B cell (primary cell): ENCODE measurements at regions not wholly inside any gene's neighbourhood (a gene's known extent, or its start where the extent isn't known, plus 50 kb on each side); places are given as distances from the start of the nearest gene placed in this dataset.

ENCODE experiments used
- ATAC-seq: fragments of 200-7000 bp; cut with Tn5 transposase; one replicate; pipeline ENCODE4 v1.10.0; 2021; ENCODE audit warnings: low read depth, mild to moderate bottlenecking, moderate number of reproducible peaks, moderate library complexity
- CTCF ChIA-PET: fragments of 350-600 bp; sonication (Branson Sonifier 250); formaldehyde crosslinking; loops from one replicate; lab custom pipeline; 2021; ENCODE audit warnings: antibody characterized with exemption, inconsistent platforms; lab: Charles Lee
- POLR2A ChIA-PET: fragments of 350-600 bp; sonication (Branson Sonifier 250); formaldehyde crosslinking; loops from one replicate; lab custom pipeline; 2021; ENCODE audit warnings: antibody characterized with exemption; lab: Charles Lee
- DNase-seq: peaks from one replicate; pipeline ENCODE4 v3.0.0; 2013
- H2AFZ ChIP-seq: 2 replicates; pipeline ENCODE4 v1.6.1; 2012; ENCODE audit warnings: mild to moderate bottlenecking, low read depth, low read length; ENCODE audit not compliant: insufficient read depth, poor library complexity, severe bottlenecking
- H3K27ac ChIP-seq, 2 donors: 1 replicate in 1 of 2; 2 replicates in 1 of 2; pipeline ENCODE4 v1.5.1; 2012 to 2013; ENCODE audit warnings: low read length in 2 of 2, mild to moderate bottlenecking in 2 of 2, moderate library complexity in 1 of 2
- H3K27me3 ChIP-seq, 4 experiments: fragments of 200-600 bp in 1 of 4; sonication (generic) in 1 of 4; replicated peaks in 1 of 4; 1 replicate in 2 of 4; 2 replicates in 2 of 4; pipeline versions ENCODE4 v1.6.1 to v1.7.0; 2013 to 2016; ENCODE audit warnings: low read length in 3 of 4, mild to moderate bottlenecking in 2 of 4, mixed read lengths in 1 of 4, moderate library complexity in 1 of 4; ENCODE audit not compliant: insufficient read depth in 4 of 4, control insufficient read depth in 3 of 4; ENCODE audit errors: control extremely low read depth in 1 of 4
- H3K36me3 ChIP-seq, 2 experiments: replicated peaks in 1 of 2; 1 replicate in 1 of 2; 2 replicates in 1 of 2; pipeline versions ENCODE4 v1.6.1 to v1.7.1; 2013; ENCODE audit warnings: low read length in 1 of 2; ENCODE audit not compliant: insufficient read depth in 2 of 2, control insufficient read depth in 1 of 2; ENCODE audit errors: control extremely low read depth in 1 of 2, extremely low read depth in 1 of 2
- H3K4me1 ChIP-seq, 2 donors: fragments of 200-600 bp in 1 of 2; sonication (generic) in 1 of 2; 1 replicate in 1 of 2; 2 replicates in 1 of 2; pipeline versions ENCODE4 v1.5.1 to v1.6.1; 2013 to 2017; ENCODE audit warnings: low read length in 2 of 2; ENCODE audit not compliant: control insufficient read depth in 2 of 2, insufficient read depth in 2 of 2
- H3K4me2 ChIP-seq: replicated peaks from 2 replicates; pipeline ENCODE3; 2012; ENCODE audit warnings: mild to moderate bottlenecking, low read depth, low read length; ENCODE audit not compliant: poor library complexity, severe bottlenecking
- H3K4me3 ChIP-seq, 5 experiments: fragments of 200-600 bp in 1 of 5; sonication (generic) in 1 of 5; 1 replicate in 3 of 5; 2 replicates in 2 of 5; pipeline versions ENCODE4 v1.5.1 to v1.7.0; 2011 to 2016; ENCODE audit warnings: low read length in 4 of 5, mild to moderate bottlenecking in 4 of 5, low read depth in 2 of 5, control low read depth in 1 of 5, moderate library complexity in 1 of 5; ENCODE audit not compliant: insufficient read depth in 1 of 5; ENCODE audit errors: control extremely low read depth in 1 of 5, extremely low read depth in 1 of 5
- H3K79me2 ChIP-seq: fragments of 200-600 bp; sonication (generic); one replicate; pipeline ENCODE4 v1.6.0; 2016; ENCODE audit warnings: low read length; ENCODE audit not compliant: control insufficient read depth, insufficient read depth
- H3K9ac ChIP-seq: fragments of 200-600 bp; sonication (generic); 2 replicates; pipeline ENCODE4 v1.6.1; 2017; ENCODE audit warnings: mild to moderate bottlenecking, low read length, moderate library complexity
- H3K9me3 ChIP-seq, 3 donors: one replicate each; pipeline versions ENCODE4 v1.6.1 to v1.7.1; 2013; ENCODE audit warnings: low read length in 2 of 3; ENCODE audit not compliant: control insufficient read depth in 2 of 3, insufficient read depth in 1 of 3; ENCODE audit errors: control extremely low read depth in 1 of 3
- H4K20me1 ChIP-seq: 2 replicates; pipeline ENCODE4 v1.6.0; 2012; ENCODE audit warnings: mild to moderate bottlenecking, low read length; ENCODE audit not compliant: insufficient read depth, control insufficient read depth, poor library complexity, severe bottlenecking
- H3K27ac Mint-ChIP-seq: one replicate; pipeline ENCODE4 v1.8.0; 2021; ENCODE audit warnings: mixed read lengths
- H3K27me3 Mint-ChIP-seq: one replicate; pipeline ENCODE4 v1.8.0; 2021; ENCODE audit warnings: mixed read lengths
- H3K4me1 Mint-ChIP-seq: one replicate; pipeline ENCODE4 v1.8.0; 2021; ENCODE audit warnings: mixed read lengths
- H3K4me3 Mint-ChIP-seq: one replicate; pipeline ENCODE4 v1.8.0; 2021; ENCODE audit warnings: mixed read lengths
- H3K9me3 Mint-ChIP-seq: one replicate; pipeline ENCODE4 v1.8.0; 2022; ENCODE audit warnings: mixed read lengths; ENCODE audit not compliant: insufficient read depth
- EZH2 ChIP-seq: IDR thresholded peaks from 2 replicates; pipeline ENCODE4 v1.6.1; 2012; ENCODE audit warnings: borderline replicate concordance, low read depth, mild to moderate bottlenecking, moderate library complexity, low read length; ENCODE audit not compliant: insufficient read depth, poor library complexity, severe bottlenecking
- WGBS: methylation state at CpG from one replicate; pipeline ENCODE4 v1.1.5; 2013; ENCODE audit warnings: missing lambda C conversion rate; ENCODE audit not compliant: insufficient coverage; 5-methylcytosine and 5-hydroxymethylcytosine counted together
- intact Hi-C: fragments of 100-400 bp; cut with micrococcal nuclease; formaldehyde crosslinking; loops from one replicate; pipeline ENCODE4 v1.10.0; 2022
- TF ChIP-seq, protein P1 (sequence below): fragments of 200-600 bp; IDR thresholded peaks from one replicate; pipeline ENCODE4 v1.8.0; 2022; ENCODE audit warnings: antibody characterized with exemption, mild to moderate bottlenecking

DNA sequence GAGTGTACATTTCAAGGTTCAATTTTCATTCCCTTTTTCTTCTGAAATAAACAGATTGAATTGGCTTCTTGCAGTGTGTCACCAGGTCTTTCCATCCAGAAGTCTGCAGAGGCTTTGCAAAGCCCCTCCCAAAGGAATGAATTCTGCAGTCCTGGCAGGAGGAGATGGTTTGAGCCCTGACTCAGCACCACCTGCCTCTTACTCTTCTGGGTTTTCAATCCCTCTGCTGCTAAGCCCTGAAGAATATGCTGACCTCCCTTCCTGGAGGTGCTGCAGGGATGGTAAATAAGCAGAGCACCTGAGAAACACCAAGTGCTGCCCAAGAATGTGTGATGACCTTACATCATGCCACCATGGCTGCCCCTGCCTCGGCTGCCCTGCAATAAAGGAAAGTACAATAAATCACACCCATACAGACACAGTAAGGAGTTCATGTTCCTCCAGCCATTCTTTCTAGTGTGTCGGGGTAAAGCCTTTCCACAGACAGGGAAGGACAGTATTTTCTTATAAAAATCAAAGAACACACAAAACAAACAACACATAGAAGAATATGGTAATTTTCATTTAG lies 209.2 kb downstream of the ZNF326 start:
- no peaks in the 10 kb centered on the region for H3K79me2 ChIP-seq
- Mint-ChIP-seq H3K27me3 (peaks cover 3% of the 10 kb centered on the region), H3K9me3 (no peaks in the 10 kb centered on the region), H3K4me3 (no peak overlapping the region), H3K27ac (no peak overlapping the region), H3K4me1 (no peaks in the 10 kb centered on the region)
- H3K9me3 ChIP-seq = peaks cover 0 to 3% (median 0%) of the 10 kb centered on the region in 3 donors
- no peak overlapping the region for H3K9ac ChIP-seq
- ATAC-seq (no peak), DNase-seq (no peak)
- intact Hi-C loops = no loop called here
- no peak overlapping the region for H2AFZ ChIP-seq
- no peaks in the 10 kb centered on the region for H3K4me1 ChIP-seq
- no peak overlapping the region for H3K4me2 ChIP-seq
- no peaks in the 10 kb centered on the region for H3K27me3 ChIP-seq
- H3K27ac ChIP-seq = no peak overlapping the region
- no peak overlapping the region for H3K4me3 ChIP-seq
- no peak for TF ChIP-seq EZH2
- TF ChIP-seq, protein P1, sequence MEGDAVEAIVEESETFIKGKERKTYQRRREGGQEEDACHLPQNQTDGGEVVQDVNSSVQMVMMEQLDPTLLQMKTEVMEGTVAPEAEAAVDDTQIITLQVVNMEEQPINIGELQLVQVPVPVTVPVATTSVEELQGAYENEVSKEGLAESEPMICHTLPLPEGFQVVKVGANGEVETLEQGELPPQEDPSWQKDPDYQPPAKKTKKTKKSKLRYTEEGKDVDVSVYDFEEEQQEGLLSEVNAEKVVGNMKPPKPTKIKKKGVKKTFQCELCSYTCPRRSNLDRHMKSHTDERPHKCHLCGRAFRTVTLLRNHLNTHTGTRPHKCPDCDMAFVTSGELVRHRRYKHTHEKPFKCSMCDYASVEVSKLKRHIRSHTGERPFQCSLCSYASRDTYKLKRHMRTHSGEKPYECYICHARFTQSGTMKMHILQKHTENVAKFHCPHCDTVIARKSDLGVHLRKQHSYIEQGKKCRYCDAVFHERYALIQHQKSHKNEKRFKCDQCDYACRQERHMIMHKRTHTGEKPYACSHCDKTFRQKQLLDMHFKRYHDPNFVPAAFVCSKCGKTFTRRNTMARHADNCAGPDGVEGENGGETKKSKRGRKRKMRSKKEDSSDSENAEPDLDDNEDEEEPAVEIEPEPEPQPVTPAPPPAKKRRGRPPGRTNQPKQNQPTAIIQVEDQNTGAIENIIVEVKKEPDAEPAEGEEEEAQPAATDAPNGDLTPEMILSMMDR = no peak
- POLR2A ChIA-PET = no interaction called here
- WGBS = 50% methylated on average over 1 of the region's 2 CpGs
- H3K36me3 ChIP-seq = no peaks in the 10 kb centered on the region
- H4K20me1 ChIP-seq = no peaks in the 10 kb centered on the region
- CTCF ChIA-PET = no interaction called here

DNA sequence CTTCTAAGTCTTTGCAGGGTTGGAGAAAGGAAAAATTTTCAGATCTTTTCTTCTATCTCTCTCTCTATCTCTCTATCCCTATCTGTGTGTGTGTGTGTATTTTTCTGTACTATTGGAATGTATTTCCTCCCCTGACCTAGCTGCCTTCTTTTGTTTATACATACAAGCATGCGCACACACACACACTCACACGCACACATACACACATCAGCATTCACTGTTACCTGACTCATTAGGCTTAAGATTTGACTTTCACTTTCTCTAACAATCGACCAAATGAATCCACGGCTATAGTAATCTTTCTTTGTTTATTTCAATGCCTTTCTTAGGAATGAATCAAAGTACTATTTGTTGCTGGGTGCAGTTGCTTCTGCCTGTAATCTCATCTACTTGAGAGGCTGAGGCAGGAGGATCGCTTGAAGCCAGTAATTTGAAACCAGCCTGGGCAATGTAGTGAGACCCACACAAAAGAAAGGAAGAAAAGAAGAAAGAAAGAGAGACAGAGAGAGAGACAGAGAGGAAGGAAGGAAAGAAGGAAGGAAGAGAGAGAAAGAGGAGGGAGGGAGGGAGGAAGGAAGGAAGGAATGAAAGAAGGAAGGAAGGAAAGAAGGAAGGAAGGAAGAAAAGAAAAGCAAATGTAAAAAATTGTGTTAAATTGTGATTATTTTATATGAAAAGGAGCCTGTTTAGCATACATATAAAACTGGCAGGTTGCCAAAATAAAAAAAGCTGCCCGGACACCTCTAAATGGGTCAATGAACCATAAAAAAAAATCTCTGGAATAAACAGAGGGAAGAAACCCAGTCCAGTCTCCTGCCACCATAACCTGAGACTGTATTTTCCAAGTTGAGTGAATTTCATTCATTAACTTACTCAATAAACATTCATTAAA lies 206.8 kb downstream of the ZNF326 start:
- Mint-ChIP-seq H3K27me3 (peaks cover 3% of the 10 kb centered on the region), H3K4me3 (no peak overlapping the region), H3K9me3 (no peaks in the 10 kb centered on the region), H3K4me1 (no peaks in the 10 kb centered on the region), H3K27ac (no peak overlapping the region)
- intact Hi-C loops = no loop called here
- no peak for ATAC-seq
- WGBS = 92% methylated on average over 3 of the region's 6 CpGs
- no peak overlapping the region for H3K4me2 ChIP-seq
- CTCF ChIA-PET = no interaction called here
- no peaks in the 10 kb centered on the region for H3K79me2 ChIP-seq
- no peaks in the 10 kb centered on the region for H3K36me3 ChIP-seq
- no peak overlapping the region for H3K4me3 ChIP-seq
- H3K9me3 ChIP-seq = peaks cover 0 to 3% (median 0%) of the 10 kb centered on the region in 3 donors
- no peaks in the 10 kb centered on the region for H3K4me1 ChIP-seq
- H3K27me3 ChIP-seq = no peaks in the 10 kb centered on the region
- no peaks in the 10 kb centered on the region for H4K20me1 ChIP-seq
- no peak overlapping the region for H3K9ac ChIP-seq
- no peak for DNase-seq
- H2AFZ ChIP-seq = no peak overlapping the region
- TF ChIP-seq, protein P1 = no peak
- no peak for TF ChIP-seq EZH2
- H3K27ac ChIP-seq = no peak overlapping the region
- POLR2A ChIA-PET = no interaction called here
